NB4 (cell line): ENCODE measurements at regions not wholly inside any gene's neighbourhood (a gene's known extent, or its start where the extent isn't known, plus 50 kb on each side); places are given as distances from the start of the nearest gene placed in this dataset.

Experiments used
- CTCF ChIP-seq: IDR thresholded peaks from one replicate; pipeline ENCODE4 v1.5.1; 2012; ENCODE audit warnings: low read depth, low read length
- MYC ChIP-seq: IDR thresholded peaks from 2 replicates; pipeline ENCODE4 v1.6.1; 2011; ENCODE audit warnings: low read depth, low read length
- POLR2A ChIP-seq: IDR thresholded peaks from 2 replicates; pipeline ENCODE4 v1.6.1; 2011; ENCODE audit warnings: mild to moderate bottlenecking; ENCODE audit not compliant: insufficient read length; ENCODE audit errors: extremely low read depth

- TF ChIP-seq CTCF (no peak), MYC (no peak), POLR2A (no peak)
Observed at GRCh38 chr2:200129721-200130462, 174.5 kb downstream of the MAIP1 start.
